Neural crest cell (in vitro differentiated cells): ENCODE measurements at regions not wholly inside any gene's neighbourhood (a gene's known extent, or its start where the extent isn't known, plus 50 kb on each side); places are given as distances from the start of the nearest gene placed in this dataset.

Source experiments
- DNase-seq: peaks from one replicate; pipeline ENCODE4 v3.0.0; 2021; ENCODE audit warnings: low read depth, mixed read lengths, low spot score
- H3K27ac Mint-ChIP-seq: one replicate; pipeline ENCODE4 v1.8.0; 2021; ENCODE audit warnings: mild to moderate bottlenecking, mixed read lengths; ENCODE audit not compliant: unreplicated experiment
- H3K27me3 Mint-ChIP-seq: 2 replicates; pipeline ENCODE4 v1.8.0; 2021; ENCODE audit warnings: low read depth, mild to moderate bottlenecking, mixed read lengths
- H3K36me3 Mint-ChIP-seq: 2 replicates; pipeline ENCODE4 v1.8.0; 2021; ENCODE audit warnings: low read depth, mild to moderate bottlenecking, mixed read lengths
- H3K4me1 Mint-ChIP-seq: 2 replicates; pipeline ENCODE4 v1.8.0; 2021; ENCODE audit warnings: mixed read lengths
- H3K4me3 Mint-ChIP-seq: one replicate; pipeline ENCODE4 v1.8.0; 2021; ENCODE audit warnings: mild to moderate bottlenecking, mixed read lengths
- H3K9me3 Mint-ChIP-seq: 2 replicates; pipeline ENCODE4 v1.8.0; 2021; ENCODE audit warnings: mixed read lengths
- CTCF ChIP-seq: fragments of 200-600 bp; sonication (generic); conservative IDR thresholded peaks from 2 replicates; pipeline ENCODE4 v1.5.0; 2021; ENCODE audit warnings: antibody characterized with exemption, mild to moderate bottlenecking

DNA sequence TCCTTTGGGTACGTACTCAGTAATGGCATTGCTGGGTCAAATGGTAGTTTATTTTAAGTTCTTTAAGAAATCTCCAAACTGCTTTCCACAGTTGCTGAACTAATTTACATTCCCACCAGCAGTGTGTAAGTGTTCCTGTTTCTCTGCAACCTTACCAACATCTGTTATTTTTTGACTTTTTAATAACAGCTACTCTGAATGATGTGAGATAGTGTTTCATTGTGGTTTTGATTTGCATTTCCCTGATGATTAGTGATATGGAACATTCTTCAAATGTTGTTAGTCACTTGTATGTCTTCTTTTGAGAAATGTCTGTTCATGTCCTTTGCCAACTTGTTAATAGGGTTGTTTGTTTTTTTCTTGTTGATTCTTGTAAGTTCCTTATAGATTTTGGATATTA, 558.9 kb downstream of the SH2D4B start:
- peaks cover 5% of the 10 kb centered on the region for H3K4me1 Mint-ChIP-seq
- no peaks in the 10 kb centered on the region for H3K36me3 Mint-ChIP-seq
- no peak overlapping the region for H3K27ac Mint-ChIP-seq
- H3K9me3 Mint-ChIP-seq = peaks cover 2% of the 10 kb centered on the region
- no peaks in the 10 kb centered on the region for H3K27me3 Mint-ChIP-seq
- no peak overlapping the region for H3K4me3 Mint-ChIP-seq
- no peak for TF ChIP-seq CTCF
- DNase-seq = no peak

DNA sequence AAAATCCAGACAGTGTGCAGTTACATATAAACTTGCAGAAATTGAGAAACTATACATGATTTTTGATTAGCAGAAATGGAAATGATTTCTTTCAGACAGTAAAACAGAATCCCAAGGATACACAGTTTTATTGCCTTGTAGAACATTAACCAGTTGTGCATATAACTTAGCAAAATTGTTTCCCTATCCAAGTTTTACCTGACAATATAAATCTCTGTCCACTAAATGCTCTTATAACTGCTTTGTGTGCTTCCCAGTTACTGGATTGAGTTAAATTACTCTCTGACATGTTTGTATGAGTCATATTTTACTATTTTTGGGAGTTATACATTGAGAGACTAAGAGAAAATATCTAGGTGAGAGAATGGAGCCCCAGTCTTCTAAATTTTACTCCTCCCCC, 563.4 kb downstream of the SH2D4B start:
- Mint-ChIP-seq H3K4me1 (peaks cover 3% of the 10 kb centered on the region), H3K9me3 (no peaks in the 10 kb centered on the region), H3K27me3 (no peaks in the 10 kb centered on the region), H3K27ac (no peak overlapping the region), H3K4me3 (no peak overlapping the region), H3K36me3 (no peaks in the 10 kb centered on the region)
- no peak for TF ChIP-seq CTCF
- no peak for DNase-seq

- DNase-seq = no peak
- no peak overlapping the region for H3K4me3 Mint-ChIP-seq
- H3K4me1 Mint-ChIP-seq = no peaks in the 10 kb centered on the region
- H3K27me3 Mint-ChIP-seq = no peaks in the 10 kb centered on the region
- H3K9me3 Mint-ChIP-seq = no peaks in the 10 kb centered on the region
- no peak overlapping the region for H3K27ac Mint-ChIP-seq
- H3K36me3 Mint-ChIP-seq = no peaks in the 10 kb centered on the region
- TF ChIP-seq CTCF = no peak
Observed at GRCh38 chr10:81104494-81104893, 566.8 kb downstream of the SH2D4B start.

DNA sequence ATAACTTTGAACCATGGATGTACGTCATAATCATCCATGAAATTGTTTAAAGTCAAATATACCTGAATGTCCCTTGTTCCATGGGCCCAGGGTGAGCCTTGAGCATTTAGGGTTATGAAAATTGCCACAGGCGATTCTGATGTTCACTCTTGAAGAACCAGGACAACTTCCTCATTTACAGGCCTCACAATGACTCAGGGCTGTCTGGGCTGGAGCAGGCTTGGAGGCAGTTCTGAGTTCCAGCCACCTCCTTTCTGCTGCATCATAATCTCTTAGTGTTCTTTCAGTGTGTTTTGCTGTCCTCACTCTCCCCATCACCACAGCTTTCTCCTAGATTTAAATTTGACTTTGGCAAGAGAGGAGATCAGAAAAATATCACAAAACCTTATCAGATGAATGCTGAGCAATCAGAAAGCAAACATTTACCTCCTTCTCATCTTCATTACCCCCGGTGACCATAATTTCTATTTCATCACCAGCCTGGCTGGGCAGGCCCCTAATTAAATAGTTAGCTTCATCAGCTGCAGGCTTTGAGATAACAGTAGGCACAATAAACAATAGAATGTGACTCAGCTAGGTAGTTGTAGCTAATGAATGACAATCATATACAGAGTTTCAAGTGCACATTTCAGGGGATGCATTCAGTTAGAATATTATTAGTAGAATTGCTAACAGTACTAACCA, 571.0 kb downstream of the SH2D4B start:
- Mint-ChIP-seq H3K36me3 (no peaks in the 10 kb centered on the region), H3K27me3 (no peaks in the 10 kb centered on the region), H3K27ac (no peak overlapping the region), H3K4me3 (no peak overlapping the region), H3K4me1 (no peaks in the 10 kb centered on the region), H3K9me3 (peaks cover 3% of the 10 kb centered on the region)
- no peak for DNase-seq
- TF ChIP-seq CTCF = no peak

GRCh38 chr10:81109200-81109752, 571.6 kb downstream of the SH2D4B start:
- TF ChIP-seq CTCF = no peak
- H3K4me3 Mint-ChIP-seq = no peak overlapping the region
- H3K27ac Mint-ChIP-seq = no peak overlapping the region
- DNase-seq = no peak
- peaks cover 3% of the 10 kb centered on the region for H3K9me3 Mint-ChIP-seq
- no peaks in the 10 kb centered on the region for H3K27me3 Mint-ChIP-seq
- H3K4me1 Mint-ChIP-seq = no peaks in the 10 kb centered on the region
- no peaks in the 10 kb centered on the region for H3K36me3 Mint-ChIP-seq
